ENCODE measurements at regions not wholly inside any gene's neighbourhood (a gene's known extent, or its start where the extent isn't known, plus 50 kb on each side); places are given as distances from the start of the nearest gene placed in this dataset.

DNA sequence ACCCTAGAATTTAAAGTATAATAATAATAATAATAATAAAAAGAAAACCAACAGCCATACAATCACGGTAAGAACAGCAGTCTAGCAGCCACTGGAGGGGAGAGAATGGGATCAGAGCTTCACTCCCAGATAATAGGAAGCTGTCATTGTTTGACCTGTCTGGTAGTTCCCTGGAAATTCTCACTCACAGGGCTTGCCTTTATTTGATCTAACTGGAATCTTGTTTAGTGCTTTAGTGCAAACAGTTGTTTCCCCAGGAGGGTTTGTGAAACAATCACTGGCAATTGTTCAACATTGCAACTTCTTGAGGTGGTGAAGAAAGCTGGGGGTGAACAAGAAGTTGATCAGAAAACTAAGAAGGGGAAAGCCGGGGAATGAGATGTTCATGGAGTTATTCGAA is 68.7 kb upstream of the PTCSC3 start:
- no peak for DNase-seq

GRCh38 chr14:36243183-36243582 is 66.7 kb upstream of the PTCSC3 start:
- no peak for DNase-seq

GRCh38 chr14:36241183-36241582 is 64.7 kb upstream of the PTCSC3 start:
- peak; percentile 78 for DNase-seq

GRCh38 chr14:36238666-36239363 is 62.3 kb upstream of the PTCSC3 start:
- no peak for DNase-seq

GRCh38 chr14:36233217-36233616 is 56.7 kb upstream of the PTCSC3 start:
- DNase-seq, result no peak

DNA sequence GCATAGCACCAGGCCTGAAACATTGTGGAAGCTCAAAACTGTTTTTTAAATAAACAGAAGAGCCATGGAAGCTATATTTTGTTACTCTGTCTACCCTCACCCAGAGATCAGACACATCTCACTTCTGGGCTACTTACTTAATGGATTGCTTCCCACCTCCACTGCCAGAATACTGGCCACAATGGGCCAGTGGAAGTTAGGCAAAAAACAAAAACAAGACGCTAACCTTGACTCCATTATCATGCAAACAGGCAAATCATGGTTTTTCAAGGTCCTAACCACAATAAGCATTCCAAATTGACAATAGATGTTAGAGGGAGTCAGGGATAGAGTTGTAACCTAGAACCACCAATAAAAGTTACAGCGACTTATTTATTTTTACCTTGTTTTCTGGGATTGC is 52.7 kb upstream of the PTCSC3 start:
- no peak for DNase-seq

DNA sequence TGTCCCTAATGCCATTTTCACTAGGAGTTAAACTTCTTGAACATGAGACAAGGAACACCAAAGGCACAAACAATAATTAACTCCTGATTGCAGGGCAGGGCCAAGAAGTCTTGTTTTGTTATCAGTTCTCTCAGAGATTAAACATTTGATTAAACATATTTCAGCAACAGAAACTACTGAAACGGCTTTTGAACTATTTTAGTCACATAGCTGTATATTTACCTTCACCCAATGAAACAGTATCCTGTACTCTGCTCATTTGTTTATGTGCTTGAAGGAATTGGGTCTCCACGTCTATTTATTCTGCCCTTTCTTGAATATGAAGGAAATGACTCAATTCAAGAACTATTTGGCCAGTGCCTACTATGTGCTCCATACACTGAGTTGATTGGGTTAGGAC is 51.3 kb upstream of the PTCSC3 start:
- no peak for DNase-seq

DNA sequence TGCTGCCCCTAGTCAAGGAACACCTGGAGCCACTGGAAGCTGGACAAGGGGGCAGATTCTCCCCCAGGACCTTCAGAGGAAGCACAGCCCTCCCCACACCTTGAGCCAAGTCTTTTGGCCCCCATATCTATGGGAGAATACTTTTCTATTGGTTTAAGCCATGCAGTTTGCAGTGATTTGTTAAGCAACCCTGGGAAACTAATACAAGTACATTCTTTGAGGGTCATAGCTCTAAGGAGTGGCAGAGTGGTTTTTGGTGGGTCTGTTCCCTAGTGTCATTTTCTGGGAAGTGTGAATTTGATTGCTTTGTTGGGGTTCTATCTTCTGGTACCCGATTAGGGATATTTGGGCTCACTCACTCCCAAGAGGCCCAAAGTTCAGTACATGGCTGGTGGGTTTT is 50.8 kb upstream of the PTCSC3 start:
- DNase-seq, result no peak

Data from NCI-H510A treated with DMSO at 0.1 percent for 48 hours (cell line).